Heart left ventricle (tissue), 16 donors: ENCODE measurements at regions not wholly inside any gene's neighbourhood (a gene's known extent, or its start where the extent isn't known, plus 50 kb on each side); places are given as distances from the start of the nearest gene placed in this dataset.

ENCODE experiments used
- ATAC-seq, 4 donors: fragments of 200-7000 bp; cut with Tn5 transposase; one replicate each; pipeline ENCODE4 v1.9.1; 2020 to 2022; ENCODE audit warnings: moderate library complexity in 4 of 4, mild to moderate bottlenecking in 3 of 4, moderate number of reproducible peaks in 1 of 4
- DNase-seq, 5 donors: peaks; one replicate each; pipeline ENCODE4 v3.0.0-alpha.2; 2020
- H3K27ac ChIP-seq, 12 donors: fragments of 200-600 bp; sonication (generic) in 4 of 12; one replicate each; pipeline versions ENCODE4 v1.5.0 to v1.8.0; 2016 to 2022; ENCODE audit warnings: mild to moderate bottlenecking in 2 of 12
- H3K27me3 ChIP-seq, 9 donors: fragments of 200-600 bp; sonication (generic) in 2 of 9; one replicate each; pipeline versions ENCODE4 v1.5.1 to v1.8.0; 2016 to 2022; ENCODE audit warnings: mild to moderate bottlenecking in 3 of 9
- H3K36me3 ChIP-seq, 9 donors: fragments of 200-600 bp; sonication (generic) in 2 of 9; one replicate each; pipeline versions ENCODE4 v1.5.0 to v1.8.0; 2018 to 2022; ENCODE audit warnings: mild to moderate bottlenecking in 2 of 9
- H3K4me1 ChIP-seq, 12 donors: fragments of 200-600 bp; sonication (generic) in 4 of 12; one replicate each; pipeline versions ENCODE4 v1.5.0 to v1.8.0; 2016 to 2022; ENCODE audit warnings: mild to moderate bottlenecking in 3 of 12
- H3K4me3 ChIP-seq, 12 donors: fragments of 200-600 bp; sonication (generic) in 4 of 12; one replicate each; pipeline versions ENCODE4 v1.5.0 to v1.8.0; 2017 to 2022; ENCODE audit warnings: mild to moderate bottlenecking in 9 of 12, moderate library complexity in 4 of 12
- H3K9me3 ChIP-seq, 12 donors: fragments of 200-600 bp; sonication (generic) in 4 of 12; one replicate each; pipeline versions ENCODE4 v1.5.0 to v1.8.0; 2016 to 2022; ENCODE audit warnings: mild to moderate bottlenecking in 1 of 12
- POLR2A ChIP-seq, 2 donors: fragments of 450-650 bp; IDR thresholded peaks; one replicate each; pipeline ENCODE4 v1.6.1; 2017; ENCODE audit warnings: antibody characterized with exemption in 2 of 2, mild to moderate bottlenecking in 2 of 2, moderate library complexity in 2 of 2
- WGBS, 4 donors: extraction: QIAGEN DNeasy Blood & Tissue Kit in 2 of 4; methylation state at CpG; one replicate each; pipeline versions ENCODE4 v1.1.5 to v1.1.7; 2013 to 2018; 5-methylcytosine and 5-hydroxymethylcytosine counted together
- intact Hi-C, 10 donors: fragments of 100-400 bp; cut with DNase I; formaldehyde crosslinking; loops; one replicate each; pipeline versions ENCODE4 v1.11.1 to v1.14.2; 2022
- TF ChIP-seq, protein P1 (sequence below), 12 donors: fragments of 200-600 bp; sonication (generic) in 4 of 12; IDR thresholded peaks; one replicate each; pipeline versions ENCODE4 v1.5.0 to v1.8.0; 2018 to 2022; ENCODE audit warnings: antibody characterized with exemption in 12 of 12, mild to moderate bottlenecking in 5 of 12
- donor health status: ischemic (EF 13 %, LVEDD 7.1; RV severe dilation, severe dysfunction).
- donor health status: healthy with polysubstance abuse.
- donor health status: DM: no; HTN: yes; CAD: no.
- donor health status: DM: no; HTN: no; CAD: no.
- donor health status: ischemic (EF 25% LVEDD 6.9; RV normal size, moderate dysfunction).
- donor health status: ischemic (EF 25% LVEDD 5.7; RV mildly dilated, moderate dysfunction).
- donor health status: healthy.
- donor health status: DM: yes; HTN: yes; CAD: no.
- donor health status: ischemic (EF 35%, LVEDD 5.7; RV mildly dilated, moderate dysfunction).
- donor health status: nonischemic (EF 11% LVEDD 7.7; RV severe dilation, severe dysfunction).
- donor health status: DM: yes; HTN: yes; CAD: no.
- donor health status: PGD.
- donor health status: ischemic (EF 29% LVEDD 5.4; RV normal size, mild dysfunction).
- donor health status: nonischemic (EF 23%, LVEDD 6.1; RV moderate dilation, normal function).

DNA sequence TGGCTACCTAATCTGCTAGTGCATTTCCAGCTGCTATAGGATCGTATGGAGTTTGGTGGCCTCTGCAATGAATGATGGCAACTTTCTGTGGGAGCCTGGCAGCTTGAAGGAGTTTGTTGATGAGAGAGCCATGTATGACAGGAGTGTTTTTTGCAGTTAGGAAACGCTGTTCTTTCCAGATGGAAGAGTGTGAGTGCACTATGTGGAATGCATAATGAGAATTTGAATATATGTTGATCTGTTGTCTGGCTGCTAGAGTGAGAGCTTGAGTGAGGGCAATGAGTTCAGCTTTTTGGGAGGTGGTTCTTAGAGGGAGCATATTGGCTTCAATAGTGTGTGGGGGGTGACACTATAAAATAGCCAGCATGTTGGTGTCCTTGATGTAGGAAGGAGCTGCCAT, 51.0 kb upstream of the APOBEC4 start:
- no peak for TF ChIP-seq POLR2A (IDR thresholded peaks at IDR 0.05)
- TF ChIP-seq, protein P1, sequence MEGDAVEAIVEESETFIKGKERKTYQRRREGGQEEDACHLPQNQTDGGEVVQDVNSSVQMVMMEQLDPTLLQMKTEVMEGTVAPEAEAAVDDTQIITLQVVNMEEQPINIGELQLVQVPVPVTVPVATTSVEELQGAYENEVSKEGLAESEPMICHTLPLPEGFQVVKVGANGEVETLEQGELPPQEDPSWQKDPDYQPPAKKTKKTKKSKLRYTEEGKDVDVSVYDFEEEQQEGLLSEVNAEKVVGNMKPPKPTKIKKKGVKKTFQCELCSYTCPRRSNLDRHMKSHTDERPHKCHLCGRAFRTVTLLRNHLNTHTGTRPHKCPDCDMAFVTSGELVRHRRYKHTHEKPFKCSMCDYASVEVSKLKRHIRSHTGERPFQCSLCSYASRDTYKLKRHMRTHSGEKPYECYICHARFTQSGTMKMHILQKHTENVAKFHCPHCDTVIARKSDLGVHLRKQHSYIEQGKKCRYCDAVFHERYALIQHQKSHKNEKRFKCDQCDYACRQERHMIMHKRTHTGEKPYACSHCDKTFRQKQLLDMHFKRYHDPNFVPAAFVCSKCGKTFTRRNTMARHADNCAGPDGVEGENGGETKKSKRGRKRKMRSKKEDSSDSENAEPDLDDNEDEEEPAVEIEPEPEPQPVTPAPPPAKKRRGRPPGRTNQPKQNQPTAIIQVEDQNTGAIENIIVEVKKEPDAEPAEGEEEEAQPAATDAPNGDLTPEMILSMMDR (IDR thresholded peaks at IDR 0.05): no peak
- 92 to 99% (median 95%) methylated on average over 2 of the region's 2 CpGs for WGBS, 4 donors
- ATAC-seq (no peak), DNase-seq (no peak)
- Histone ChIP-seq H3K27ac (no peak overlapping the region), H3K4me3 (no peak overlapping the region), H3K4me1 (peaks cover 0 to 13% (median 0%) of the 10 kb centered on the region in 12 donors), H3K27me3 (no peaks in the 10 kb centered on the region), H3K36me3 (no peaks in the 10 kb centered on the region), H3K9me3 (no peaks in the 10 kb centered on the region)
- intact Hi-C loops: no loop called here
